ENCODE measurements at regions not wholly inside any gene's neighbourhood (a gene's known extent, or its start where the extent isn't known, plus 50 kb on each side); places are given as distances from the start of the nearest gene placed in this dataset.

GRCh38 chr6:56407883-56408410 is 160.6 kb upstream of the COL21A1 start:
- DNase-seq (ENCODE audit: low spot score), result no peak

GRCh38 chr6:56406276-56407269 is 159.2 kb upstream of the COL21A1 start:
- no peak for DNase-seq (ENCODE audit: low spot score)

GRCh38 chr6:56404599-56404998 is 157.2 kb upstream of the COL21A1 start:
- no peak for DNase-seq (ENCODE audit: low spot score)

GRCh38 chr6:56403745-56404144 is 156.4 kb upstream of the COL21A1 start:
- no peak for DNase-seq (ENCODE audit: low spot score)

GRCh38 chr6:56401477-56402070 is 154.2 kb upstream of the COL21A1 start:
- DNase-seq (ENCODE audit: low spot score), result no peak

- no peak for DNase-seq (ENCODE audit: low spot score)
Measured at GRCh38 chr6:56400273-56400672, 152.9 kb upstream of the COL21A1 start.

- DNase-seq (ENCODE audit: low spot score), result no peak
Measured at GRCh38 chr6:56399672-56400263, 152.4 kb upstream of the COL21A1 start.

- no peak for DNase-seq (ENCODE audit: low spot score)
Measured at GRCh38 chr6:56399250-56399671, 151.9 kb upstream of the COL21A1 start.

GRCh38 chr6:56396435-56396834 is 149.1 kb upstream of the COL21A1 start:
- DNase-seq (ENCODE audit: low spot score), result no peak

- no peak for DNase-seq (ENCODE audit: low spot score)
Measured at GRCh38 chr6:56393615-56394612, 146.5 kb upstream of the COL21A1 start.

GRCh38 chr6:56388415-56388755 is 141.0 kb upstream of the COL21A1 start:
- DNase-seq (ENCODE audit: low spot score), result no peak

GRCh38 chr6:56387621-56388414 is 140.4 kb upstream of the COL21A1 start:
- no peak for DNase-seq (ENCODE audit: low spot score)

- DNase-seq (ENCODE audit: low spot score), result no peak
Measured at GRCh38 chr6:56386717-56387116, 139.3 kb upstream of the COL21A1 start.

GRCh38 chr6:56385981-56386593 is 138.7 kb upstream of the COL21A1 start:
- no peak for DNase-seq (ENCODE audit: low spot score)

- DNase-seq (ENCODE audit: low spot score), result no peak
Measured at GRCh38 chr6:56383160-56383559, 135.8 kb upstream of the COL21A1 start.

- no peak for DNase-seq (ENCODE audit: low spot score)
Measured at GRCh38 chr6:56382416-56382940, 135.1 kb upstream of the COL21A1 start.

GRCh38 chr6:56381801-56382251 is 134.4 kb upstream of the COL21A1 start:
- no peak for DNase-seq (ENCODE audit: low spot score)

GRCh38 chr6:56380476-56380875 is 133.1 kb upstream of the COL21A1 start:
- DNase-seq (ENCODE audit: low spot score), result no peak

GRCh38 chr6:56378966-56379585 is 131.7 kb upstream of the COL21A1 start:
- no peak for DNase-seq (ENCODE audit: low spot score)
